SK-N-DZ (cell line): ENCODE measurements at regions not wholly inside any gene's neighbourhood (a gene's known extent, or its start where the extent isn't known, plus 50 kb on each side); places are given as distances from the start of the nearest gene placed in this dataset.
"Not testable (repeated sequence)": the region's sequence is repeated elsewhere in the genome, so short reads cannot be mapped to it uniquely, and the experiment has no call there.

ENCODE experiments used
- DNase-seq: peaks from one replicate; pipeline ENCODE4 v3.0.0-alpha.2; 2015; ENCODE audit warnings: low spot score

DNA sequence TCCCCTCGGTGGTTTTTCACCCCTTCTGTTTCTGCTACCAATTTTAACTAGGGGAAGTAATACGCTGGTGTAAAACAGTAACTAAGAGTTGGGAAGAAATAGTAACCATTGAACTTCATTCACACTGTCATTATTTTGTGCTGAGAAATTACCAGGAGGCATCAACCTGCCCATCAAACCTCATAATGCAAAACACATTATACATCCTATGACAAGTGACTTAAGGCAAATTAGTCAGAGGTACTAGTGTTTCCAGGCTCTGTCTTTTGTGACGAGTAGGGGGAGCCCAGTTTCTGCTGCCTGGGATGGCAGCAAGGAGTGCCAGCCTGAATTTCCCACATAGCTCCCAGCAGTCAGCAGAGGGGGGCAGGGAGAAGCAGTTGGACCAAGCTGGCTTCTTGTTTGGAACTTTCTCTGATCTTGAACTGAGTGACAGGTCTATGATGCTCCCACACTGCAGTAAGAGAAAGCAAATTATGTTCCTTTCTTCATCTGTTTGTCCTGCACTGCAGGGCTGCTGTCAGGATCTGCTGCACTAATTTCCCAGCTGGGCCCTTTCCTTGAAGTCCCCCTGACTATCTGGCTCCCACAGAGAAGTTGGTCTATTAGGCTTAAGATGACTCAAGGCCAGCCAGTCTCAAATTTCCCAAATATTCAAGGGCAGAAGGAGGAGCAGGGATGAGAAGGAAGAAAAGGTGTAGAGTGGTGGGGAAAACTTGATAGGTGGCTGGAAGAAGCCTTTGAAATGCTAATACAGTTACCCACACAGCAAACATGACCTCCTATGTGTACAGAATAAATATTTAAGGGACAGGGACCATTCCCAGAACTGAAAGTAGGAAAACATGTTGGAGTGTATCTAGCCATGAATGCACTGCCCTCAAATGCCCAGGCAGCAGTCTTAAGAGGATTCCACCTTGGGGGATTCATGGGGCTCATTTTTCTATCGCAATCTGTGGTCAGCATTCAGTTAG lies 322.8 kb downstream of the SEC16B start:
- DNase-seq: no peak

DNA sequence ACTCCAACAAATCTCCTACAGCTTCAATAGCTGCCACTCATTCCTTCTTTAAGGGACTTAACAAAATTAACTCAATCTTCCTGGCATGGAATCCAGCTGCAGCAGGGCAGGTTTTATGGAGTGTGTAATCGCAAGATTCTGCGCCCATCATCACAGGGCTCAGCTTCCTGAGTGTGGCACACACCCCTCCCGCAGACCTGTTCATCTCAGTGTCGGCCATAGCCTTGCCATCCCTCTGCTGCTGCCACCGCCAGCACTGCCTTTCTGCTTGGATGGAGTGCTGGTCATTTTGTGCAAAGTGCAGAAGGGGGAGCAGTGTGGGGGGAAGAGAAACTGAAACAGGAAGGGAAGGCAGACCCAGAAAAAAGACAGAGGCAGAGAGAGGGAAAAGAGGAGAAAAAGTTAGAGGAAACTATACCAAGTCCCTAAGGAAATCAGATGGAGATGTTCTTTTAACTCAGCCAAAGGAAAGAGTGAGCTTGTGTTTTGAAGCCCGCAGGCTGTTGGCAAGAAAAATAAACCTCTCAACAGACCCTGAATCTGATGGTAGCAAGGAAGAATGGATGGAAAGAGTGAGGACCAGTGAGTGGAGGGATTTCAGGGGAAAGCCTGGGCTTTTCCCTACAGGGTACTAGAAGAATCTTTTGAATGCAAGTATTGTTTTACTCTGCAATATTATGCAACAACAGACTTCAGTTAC lies 324.2 kb downstream of the SEC16B start:
- DNase-seq: no peak

DNA sequence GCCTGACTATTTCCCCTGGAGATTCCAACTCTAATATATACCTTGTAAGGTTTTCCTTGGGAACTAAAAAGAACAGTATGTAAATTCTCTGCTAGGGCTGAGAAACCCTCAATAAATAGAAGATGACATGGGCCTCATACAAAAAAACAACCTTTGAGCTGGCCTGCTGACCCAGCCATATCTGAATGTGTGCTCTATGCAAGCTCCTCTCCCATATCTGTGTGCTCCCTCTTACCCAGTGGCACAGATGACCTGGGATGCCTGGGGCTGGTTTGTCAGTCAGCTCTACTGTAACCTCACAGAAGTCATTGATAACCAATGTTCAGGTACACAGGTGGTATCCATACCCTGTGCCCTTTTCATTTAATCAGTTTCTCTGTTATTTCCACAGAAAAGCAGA lies 329.2 kb downstream of the SEC16B start:
- DNase-seq: no peak

DNA sequence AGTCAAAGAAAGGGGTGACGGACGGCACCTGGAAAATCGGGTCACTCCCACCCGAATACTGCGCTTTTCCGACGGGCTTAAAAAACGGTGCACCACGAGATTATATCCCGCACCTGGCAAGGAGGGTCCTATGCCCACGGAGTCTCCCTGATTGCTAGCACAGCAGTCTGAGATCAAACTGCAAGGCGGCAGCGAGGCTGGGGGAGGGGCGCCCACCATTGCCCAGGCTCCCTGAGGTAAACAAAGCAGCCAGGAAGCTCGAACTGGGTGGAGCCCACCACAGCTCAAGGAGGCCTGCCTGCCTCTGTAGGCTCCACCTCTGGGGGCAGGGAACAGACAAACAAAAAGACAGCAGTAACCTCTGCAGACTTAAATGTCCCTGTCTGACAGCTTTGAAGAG lies 335.7 kb downstream of the SEC16B start:
- DNase-seq: not testable (repeated sequence)

DNA sequence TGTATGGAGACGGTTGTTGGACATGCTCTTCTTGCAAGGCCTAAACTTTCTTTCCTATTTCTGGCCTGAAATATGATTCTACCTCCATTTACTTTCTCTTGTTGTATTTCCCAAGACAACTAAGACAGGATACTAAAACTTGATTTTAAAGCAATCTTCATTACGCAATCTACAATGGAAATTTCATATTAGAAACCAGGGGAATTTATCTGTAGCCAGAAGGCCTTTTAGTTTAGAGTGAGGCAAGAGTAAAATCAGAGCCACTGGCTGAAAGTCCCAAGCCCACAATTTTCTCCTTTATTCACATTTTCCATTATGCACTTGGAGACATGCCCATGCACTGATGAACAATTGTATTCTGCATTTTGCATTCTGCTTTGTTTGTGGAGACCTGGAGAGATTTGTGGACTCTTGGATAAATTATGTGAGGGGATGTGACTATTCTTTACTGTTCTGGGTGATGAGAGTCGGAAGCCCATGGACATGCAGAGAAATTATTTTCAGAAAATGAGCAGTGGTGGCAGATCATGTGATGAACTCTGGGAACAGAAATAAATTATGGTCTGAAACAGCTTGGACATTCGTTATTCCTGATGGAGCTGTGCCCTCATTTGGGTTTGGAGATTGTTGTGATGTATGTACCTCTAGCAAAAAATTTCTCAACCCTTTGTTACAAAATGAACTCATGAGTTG lies 336.8 kb downstream of the SEC16B start:
- no peak for DNase-seq

DNA sequence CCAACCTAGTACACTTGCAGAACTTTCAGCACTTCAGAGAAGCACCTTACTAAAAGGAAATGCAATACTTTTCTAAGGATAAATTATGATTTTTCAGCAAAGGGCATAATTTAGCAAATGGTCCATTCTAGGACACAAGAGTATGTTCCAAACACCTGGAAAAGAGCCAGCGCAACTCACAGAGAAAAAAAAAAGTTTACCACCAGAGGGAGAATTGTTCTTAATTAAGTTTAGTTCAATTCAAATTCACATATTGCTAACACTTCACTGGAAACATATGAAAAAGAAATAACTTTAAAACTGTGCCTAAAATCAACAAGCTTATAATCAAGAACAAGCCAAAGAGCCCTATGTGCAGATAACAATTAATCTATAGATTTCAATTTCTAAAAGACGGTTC lies 338.1 kb downstream of the SEC16B start:
- DNase-seq: no peak

DNA sequence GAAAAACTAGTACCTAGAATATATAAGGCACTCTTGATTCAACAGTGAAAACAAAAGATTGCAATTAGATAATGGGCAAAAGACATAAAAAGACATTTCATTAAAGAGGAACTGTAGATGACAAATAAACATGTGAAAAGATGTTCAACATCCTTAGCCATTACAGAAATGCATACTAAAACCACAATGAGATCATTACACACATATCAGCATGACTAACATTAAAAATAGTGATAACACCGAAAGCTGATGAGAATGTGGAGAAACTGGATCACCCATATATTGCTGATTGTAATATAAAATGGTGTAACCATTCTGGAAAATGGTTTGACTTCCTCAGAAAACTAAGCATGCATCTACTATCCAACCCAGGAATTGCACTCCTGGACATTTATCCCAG lies 340.3 kb downstream of the SEC16B start:
- DNase-seq: no peak

DNA sequence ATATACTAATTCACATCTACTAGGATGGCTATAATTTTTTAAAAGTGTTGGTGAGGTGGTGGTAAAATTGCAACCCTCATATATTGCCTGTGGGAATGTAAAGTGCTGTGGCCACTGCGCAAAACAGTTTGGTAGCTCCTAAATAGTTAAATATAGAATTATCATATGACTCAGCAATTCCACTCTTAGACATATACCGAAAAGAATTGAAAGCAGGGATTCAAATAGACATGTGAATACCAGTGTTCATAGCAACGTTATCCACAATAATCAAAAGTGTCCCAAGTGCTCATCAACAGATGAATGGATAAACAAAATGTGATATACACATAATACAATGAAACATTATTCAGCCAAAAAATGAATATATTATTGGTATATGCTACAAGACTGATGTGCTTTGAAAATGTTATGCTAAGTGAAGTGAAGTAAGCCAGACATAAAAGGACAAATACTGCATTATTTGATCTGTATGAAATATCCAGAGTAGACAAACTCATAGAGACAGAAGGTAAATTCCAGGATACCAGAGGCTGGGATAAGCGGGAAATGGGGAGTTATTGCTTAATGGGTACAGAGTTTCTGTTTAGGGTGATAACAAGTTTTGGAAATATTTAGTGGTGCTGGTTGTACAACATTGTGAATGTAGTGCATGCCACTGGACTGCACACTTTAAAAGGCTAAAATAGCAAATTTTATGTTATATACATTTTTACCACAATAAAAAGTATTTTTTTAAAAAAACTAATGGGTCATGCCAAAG lies 342.5 kb downstream of the SEC16B start:
- no peak for DNase-seq

DNA sequence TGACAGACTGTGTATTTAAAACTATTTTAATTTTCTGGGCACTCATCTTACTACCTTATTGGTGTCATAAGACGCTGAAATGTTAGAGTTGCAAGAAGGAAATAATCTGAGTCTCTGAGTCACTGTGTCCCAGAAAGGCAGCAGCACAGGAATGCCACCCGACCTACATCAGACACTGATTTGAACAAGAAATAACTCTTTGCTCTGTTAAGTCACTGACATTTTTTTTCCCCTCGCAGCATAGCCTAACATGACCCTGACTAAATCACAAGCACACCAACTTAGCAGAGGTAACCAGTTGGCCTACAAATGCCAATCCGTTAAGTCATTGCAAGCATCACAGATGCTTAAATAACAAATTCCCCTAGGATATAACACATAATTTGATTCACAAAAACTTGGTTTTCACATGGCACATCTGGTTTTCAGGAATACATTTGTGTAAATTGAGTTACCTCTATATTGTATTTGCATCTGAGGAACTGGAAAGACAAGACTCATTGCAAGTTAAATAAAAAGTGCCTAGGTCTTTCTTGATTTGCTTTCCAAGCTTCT lies 349.1 kb downstream of the SEC16B start:
- no peak for DNase-seq

DNA sequence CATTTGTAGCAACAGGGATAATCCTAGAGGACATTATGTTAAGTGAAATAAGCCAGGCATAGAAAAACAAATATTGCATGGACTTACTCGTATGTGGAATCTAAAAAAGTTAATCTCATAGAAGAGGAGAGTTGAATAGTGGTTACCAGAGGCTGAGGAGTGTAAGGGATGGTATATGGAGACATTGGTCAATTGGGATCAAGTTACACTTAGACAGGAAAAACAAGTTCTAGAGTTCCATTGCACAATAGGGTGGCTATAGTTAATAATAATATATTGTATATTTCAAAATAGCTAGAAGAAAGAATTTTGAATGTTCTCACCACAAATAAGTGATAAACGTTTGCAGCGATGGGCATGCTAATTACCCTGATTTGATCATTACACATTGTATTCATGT lies 354.6 kb downstream of the SEC16B start:
- no peak for DNase-seq

DNA sequence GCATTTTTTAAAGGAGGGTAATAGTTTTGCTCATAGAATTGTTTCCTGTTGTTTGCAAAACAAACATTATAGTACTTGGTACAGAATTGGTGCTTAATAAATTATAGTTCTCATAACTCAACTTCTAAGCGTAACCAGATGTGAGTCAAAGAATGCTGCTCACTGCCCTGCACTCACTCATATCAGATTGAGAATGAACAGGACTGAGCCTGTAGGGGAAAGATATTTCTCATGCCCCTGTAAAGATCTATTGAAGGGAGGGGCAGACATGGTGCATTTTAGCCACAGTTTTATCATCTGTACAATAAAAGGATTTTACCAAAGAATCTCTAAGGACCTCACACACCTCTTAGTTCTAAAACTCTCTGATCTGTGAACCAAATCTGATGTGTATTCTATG lies 358.5 kb downstream of the SEC16B start:
- DNase-seq: no peak

DNA sequence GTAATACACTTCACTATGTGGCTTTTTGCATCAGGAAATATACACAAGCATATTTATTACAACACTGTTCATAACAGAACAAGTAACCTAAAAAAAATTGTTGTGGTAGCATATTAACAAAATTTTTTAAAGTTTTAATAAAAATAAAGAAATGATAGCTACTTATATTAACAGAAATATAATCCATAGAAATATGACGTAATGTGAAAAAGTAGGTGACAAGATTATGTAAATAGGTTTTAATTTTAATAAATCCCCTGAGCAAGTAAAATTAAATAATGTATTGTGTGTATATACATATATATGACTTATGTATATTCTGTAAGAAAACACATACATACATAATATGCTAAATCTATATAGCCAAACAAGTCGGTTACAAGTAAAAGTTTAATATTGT lies 359.9 kb downstream of the SEC16B start:
- no peak for DNase-seq

DNA sequence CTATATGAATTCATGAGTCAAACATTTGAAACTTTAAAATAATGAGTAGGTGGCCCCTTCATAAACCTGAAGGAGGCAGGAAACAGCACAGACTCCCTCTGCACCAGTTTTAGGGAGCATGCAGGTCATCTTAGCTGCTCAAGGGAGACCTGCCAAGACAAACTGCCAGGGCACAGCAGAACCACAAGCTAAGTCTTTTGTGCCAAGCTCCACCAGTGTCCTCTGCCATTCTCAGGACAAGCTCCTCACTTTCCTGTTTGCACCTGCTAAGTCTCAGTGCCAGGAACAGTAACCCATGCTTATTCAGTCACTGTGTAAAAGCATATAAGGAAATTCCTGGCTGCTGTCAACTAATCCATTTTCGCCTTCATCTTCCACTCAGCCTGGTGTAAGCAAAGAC lies 368.9 kb downstream of the SEC16B start:
- no peak for DNase-seq

DNA sequence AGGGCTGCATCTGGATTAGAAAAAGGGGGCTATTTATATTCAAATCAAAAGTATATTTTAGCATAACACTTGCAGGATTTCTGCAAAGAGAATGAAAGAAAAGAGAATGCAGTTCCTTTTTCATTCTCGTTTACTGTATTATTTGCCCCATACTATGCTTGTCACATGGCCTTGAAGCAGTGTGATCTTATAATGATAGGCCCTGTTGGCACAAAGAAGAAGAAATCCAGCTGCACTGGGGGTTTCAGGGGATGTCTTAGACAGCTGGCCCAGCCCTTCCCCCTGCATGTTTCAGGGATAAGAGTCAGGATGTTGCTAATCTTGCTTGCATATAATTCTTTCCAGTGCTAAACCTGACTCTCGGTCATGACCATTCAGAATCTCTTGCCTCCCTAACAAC lies 369.5 kb downstream of the SEC16B start:
- no peak for DNase-seq

DNA sequence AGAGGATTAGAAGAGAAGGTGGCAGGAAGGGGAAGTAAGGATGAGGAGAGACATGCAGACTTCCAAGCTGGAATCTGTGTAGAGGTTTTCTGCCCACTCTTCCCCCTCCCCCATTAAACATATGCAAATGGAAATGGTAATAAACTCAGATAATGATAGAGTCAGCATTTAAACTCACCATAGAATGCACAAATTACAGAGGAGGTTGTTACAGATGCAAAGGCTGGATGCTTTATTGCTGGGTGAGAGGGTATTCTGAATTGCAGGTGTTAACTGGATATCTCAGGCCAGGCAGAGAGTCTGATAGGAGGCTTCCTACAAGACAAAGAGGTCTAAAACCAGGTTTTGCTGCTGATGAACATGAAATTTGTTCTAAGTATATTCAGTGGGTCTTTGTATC lies 372.5 kb downstream of the SEC16B start:
- DNase-seq: no peak

DNA sequence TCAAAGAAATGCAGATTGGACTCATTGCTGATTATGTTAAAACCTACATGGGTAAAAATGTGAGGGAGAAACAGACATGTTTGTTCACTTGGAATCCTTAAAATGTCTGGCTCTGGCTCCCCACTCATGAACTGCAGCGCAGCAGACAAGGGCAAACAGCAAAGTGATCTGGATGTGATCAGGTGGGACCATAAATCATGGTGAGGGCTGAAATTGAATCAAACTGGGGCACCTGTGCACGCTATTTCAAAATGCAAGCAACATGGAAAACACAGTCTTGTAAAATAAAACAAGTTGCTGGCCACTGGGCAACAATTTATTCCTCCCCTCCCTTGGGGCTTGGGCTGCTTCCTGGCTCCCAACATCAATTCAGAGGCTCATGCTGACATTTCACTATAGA lies 373.4 kb downstream of the SEC16B start:
- peak; percentile 7 for DNase-seq

DNA sequence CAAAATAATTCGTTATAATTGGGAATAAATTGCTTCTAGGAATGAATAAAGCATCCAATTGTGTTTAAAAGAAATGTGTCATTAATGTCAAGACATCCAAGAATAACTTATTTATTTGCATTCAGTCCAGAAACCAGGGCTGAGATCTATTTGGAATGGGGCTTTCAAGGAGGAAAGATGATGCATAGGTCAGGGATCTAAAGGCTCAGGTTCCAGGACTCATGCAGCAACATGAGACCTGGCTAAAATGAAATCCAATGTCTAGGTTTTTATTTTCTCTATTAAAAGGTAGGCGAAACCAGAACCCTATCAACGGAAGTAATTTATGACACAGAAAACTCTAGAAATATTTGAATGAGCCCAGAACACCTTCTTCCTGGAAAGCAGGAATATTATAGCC lies 376.8 kb downstream of the SEC16B start:
- no peak for DNase-seq

DNA sequence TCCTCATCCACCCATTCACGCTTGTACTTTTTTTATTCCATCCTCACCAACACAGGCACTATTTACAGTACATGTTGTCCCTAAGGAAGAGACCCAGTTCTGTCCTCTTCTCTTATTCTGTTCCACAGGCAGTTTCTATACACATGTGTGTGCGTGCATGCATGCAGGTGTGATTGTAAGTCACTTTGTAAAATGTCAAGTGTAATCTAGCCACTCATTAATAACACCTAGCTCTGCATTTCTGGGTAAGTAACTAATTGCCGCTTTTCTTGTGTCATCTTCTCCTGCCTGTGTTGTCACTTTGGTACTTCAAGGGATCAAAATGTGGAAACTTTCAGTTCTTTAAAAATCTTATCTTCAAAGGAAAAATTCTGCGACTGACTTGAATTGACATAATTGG lies 377.2 kb downstream of the SEC16B start:
- DNase-seq: no peak

DNA sequence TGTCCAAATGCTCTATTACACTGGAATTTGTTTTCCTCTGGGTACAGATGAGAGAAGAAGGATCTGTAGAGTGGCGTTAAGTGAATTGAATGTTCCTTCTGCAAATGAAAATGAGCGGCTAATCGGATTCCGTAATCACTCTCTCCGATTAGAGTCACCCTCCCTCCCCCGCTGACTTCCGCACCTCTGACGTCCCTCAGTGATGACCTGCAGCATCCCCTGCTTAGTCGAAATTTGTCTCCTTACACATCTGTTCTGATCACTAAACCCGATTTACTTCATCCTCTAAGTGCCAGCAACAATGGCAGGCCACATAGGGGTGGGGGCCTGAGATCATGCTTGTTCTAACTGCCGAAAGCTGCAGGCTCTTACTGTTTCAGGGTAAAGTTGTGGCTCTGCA lies 378.7 kb downstream of the SEC16B start:
- DNase-seq: peak; percentile 27

DNA sequence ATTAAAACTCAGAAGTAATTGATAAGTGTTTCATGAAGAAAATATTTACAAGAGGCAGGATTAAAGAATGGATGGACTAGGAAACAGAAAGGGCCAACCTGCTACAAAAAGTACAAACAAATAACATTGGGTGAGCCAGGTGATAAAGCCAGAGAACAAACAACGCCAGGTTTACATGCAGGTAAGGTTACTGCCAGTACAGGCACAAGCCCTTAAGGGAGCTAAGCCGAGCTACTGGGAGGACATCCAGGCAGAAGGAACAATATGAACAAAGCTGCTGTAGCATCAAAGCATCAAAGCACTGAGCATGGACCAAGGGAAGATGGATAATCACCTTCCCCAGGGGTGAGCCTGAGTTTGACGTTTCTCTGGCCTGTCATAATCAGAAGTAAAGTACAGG lies 380.7 kb downstream of the SEC16B start:
- DNase-seq: no peak

DNA sequence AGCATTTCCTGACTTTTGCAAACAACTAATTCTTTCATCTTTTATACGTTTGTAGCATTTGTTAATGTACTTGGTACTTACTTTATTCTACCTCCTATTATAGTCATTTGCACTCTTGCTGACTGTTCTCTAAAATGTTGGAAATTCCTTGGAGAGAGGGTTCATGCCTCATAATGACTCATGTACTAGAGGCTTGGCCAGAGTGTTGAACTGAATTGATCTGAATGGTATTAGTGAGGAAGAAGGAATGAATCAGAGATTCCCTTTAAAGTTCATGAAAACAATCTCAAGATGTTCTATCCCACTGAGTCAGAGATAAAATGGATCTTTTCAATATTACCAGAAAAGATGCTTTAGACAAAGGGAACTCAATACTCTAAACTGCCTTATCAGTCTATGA lies 383.4 kb downstream of the SEC16B start:
- DNase-seq: no peak
